ENCODE measurements at regions not wholly inside any gene's neighbourhood (a gene's known extent, or its start where the extent isn't known, plus 50 kb on each side); places are given as distances from the start of the nearest gene placed in this dataset.

DNA sequence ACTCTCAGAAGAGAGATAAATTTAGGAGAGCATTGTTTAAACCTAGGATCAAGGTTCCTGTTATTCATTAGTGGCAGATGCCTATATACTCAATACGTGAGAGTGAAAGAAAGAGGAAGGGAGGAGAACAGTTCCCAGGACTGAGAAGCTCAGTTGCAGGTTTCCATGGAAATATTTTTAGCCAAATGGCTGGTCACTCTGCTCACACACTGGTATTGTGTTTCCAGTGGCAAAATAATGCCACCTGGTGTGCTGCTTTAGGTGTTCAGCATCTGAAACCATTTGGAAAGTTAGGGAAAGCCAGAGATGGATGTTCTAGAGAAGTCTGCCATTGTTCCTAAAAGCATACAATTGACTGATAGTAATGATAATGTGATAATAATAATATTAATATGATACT, 827.7 kb downstream of the SORCS3 start:
- TF ChIP-seq, protein P1, sequence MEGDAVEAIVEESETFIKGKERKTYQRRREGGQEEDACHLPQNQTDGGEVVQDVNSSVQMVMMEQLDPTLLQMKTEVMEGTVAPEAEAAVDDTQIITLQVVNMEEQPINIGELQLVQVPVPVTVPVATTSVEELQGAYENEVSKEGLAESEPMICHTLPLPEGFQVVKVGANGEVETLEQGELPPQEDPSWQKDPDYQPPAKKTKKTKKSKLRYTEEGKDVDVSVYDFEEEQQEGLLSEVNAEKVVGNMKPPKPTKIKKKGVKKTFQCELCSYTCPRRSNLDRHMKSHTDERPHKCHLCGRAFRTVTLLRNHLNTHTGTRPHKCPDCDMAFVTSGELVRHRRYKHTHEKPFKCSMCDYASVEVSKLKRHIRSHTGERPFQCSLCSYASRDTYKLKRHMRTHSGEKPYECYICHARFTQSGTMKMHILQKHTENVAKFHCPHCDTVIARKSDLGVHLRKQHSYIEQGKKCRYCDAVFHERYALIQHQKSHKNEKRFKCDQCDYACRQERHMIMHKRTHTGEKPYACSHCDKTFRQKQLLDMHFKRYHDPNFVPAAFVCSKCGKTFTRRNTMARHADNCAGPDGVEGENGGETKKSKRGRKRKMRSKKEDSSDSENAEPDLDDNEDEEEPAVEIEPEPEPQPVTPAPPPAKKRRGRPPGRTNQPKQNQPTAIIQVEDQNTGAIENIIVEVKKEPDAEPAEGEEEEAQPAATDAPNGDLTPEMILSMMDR (IDR thresholded peaks at IDR 0.05), result no peak
- no peak for TF ChIP-seq POLR2A (IDR thresholded peaks at IDR 0.05)

All from right lobe of liver (tissue), 4 donors.